ENCODE measurements at regions not wholly inside any gene's neighbourhood (a gene's known extent, or its start where the extent isn't known, plus 50 kb on each side); places are given as distances from the start of the nearest gene placed in this dataset.

DNA sequence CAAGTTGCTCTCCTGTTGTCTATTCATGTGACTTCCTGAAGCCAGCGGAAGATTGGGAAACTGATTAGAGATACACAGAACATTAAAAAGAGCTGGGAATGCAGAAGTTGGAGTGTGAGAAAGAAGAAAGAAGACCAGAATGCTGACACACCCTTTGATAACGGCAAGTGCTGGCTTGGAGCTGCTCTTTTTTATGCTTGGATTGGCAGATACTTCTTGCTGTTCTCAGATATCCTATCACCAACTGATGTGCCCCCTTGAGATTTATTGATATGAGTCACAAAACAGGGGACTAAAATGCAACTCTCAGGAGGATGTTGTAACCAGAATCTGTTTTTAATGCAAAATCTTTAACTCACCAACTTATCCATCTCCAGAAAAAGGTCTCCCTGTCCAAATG, 56.0 kb upstream of the ASTN2 start (continued):
- no peak for TF ChIP-seq ETS1 (IDR thresholded peaks at IDR 0.05)
- TF ChIP-seq NANOG (IDR thresholded peaks at IDR 0.05; ENCODE audit: borderline replicate concordance): no peak
- TF ChIP-seq EZH2phosphoT487 (IDR thresholded peaks at IDR 0.05; ENCODE audit: unreplicated experiment): no peak
- TF ChIP-seq EZH2 (IDR thresholded peaks at IDR 0.05; ENCODE audit: low read depth, unreplicated experiment): no peak

GRCh38 chr9:117470455-117470854, 55.6 kb upstream of the ASTN2 start:
- ATAC-seq (no peak), DNase-seq (ENCODE audit: low spot score) (no peak)
- Histone ChIP-seq H3K27ac (ENCODE audit: low read depth) (no peak overlapping the region), H2AFZ (peak overlapping the region; percentile 18), H3F3A (replicated peaks; ENCODE audit: low read depth) (no peaks in the 10 kb centered on the region), H3K36me3 (ENCODE audit: insufficient read depth) (no peaks in the 10 kb centered on the region), H3K4me2 (no peak overlapping the region), H3K27me3 (ENCODE audit: insufficient read depth) (no peaks in the 10 kb centered on the region), H3K79me2 (replicated peaks; ENCODE audit: insufficient read depth) (no peaks in the 10 kb centered on the region), H3K9me2 (ENCODE audit: insufficient read depth) (no peaks in the 10 kb centered on the region), H3K4me3 (no peak overlapping the region), H4K20me1 (replicated peaks; ENCODE audit: insufficient read depth) (no peaks in the 10 kb centered on the region), H3K4me1 (ENCODE audit: insufficient read depth) (no peaks in the 10 kb centered on the region)
- H3K4me1 Mint-ChIP-seq: no peaks in the 10 kb centered on the region
- peaks cover 2% of the 10 kb centered on the region for H3K27me3 Mint-ChIP-seq (ENCODE audit: insufficient read depth, low read depth, poor library complexity)
- TF ChIP-seq EZH2 (IDR thresholded peaks at IDR 0.05; ENCODE audit: low read depth, unreplicated experiment) (no peak), STAT1 (IDR thresholded peaks at IDR 0.05; ENCODE audit: unreplicated experiment) (no peak), CREB1 (CRISPR knock-in tag; IDR thresholded peaks at IDR 0.05; ENCODE audit: low read depth) (no peak), ZNF331 (CRISPR knock-in tag; IDR thresholded peaks at IDR 0.05; ENCODE audit: low read depth) (no peak)
- H3K36me3 Mint-ChIP-seq (ENCODE audit: low read depth): no peaks in the 10 kb centered on the region
- H3K4me3 Mint-ChIP-seq: no peak overlapping the region
- no peak overlapping the region for H3K27ac Mint-ChIP-seq
- no peaks in the 10 kb centered on the region for H3K9me3 Mint-ChIP-seq

GRCh38 chr9:117466111-117466510, 51.3 kb upstream of the ASTN2 start:
- Mint-ChIP-seq H3K9me3 (no peaks in the 10 kb centered on the region), H3K4me1 (no peaks in the 10 kb centered on the region), H3K4me3 (no peak overlapping the region), H3K27me3 (ENCODE audit: insufficient read depth, low read depth, poor library complexity) (peaks cover 3% of the 10 kb centered on the region), H3K27ac (no peak overlapping the region), H3K36me3 (ENCODE audit: low read depth) (no peaks in the 10 kb centered on the region)
- Histone ChIP-seq H3K36me3 (ENCODE audit: insufficient read depth) (no peaks in the 10 kb centered on the region), H3K27ac (ENCODE audit: low read depth) (no peak overlapping the region), H4K20me1 (replicated peaks; ENCODE audit: insufficient read depth) (no peaks in the 10 kb centered on the region), H3K9me2 (ENCODE audit: insufficient read depth) (no peaks in the 10 kb centered on the region), H3K4me3 (no peak overlapping the region), H3K4me2 (no peak overlapping the region), H3K79me2 (replicated peaks; ENCODE audit: insufficient read depth) (no peaks in the 10 kb centered on the region), H3F3A (replicated peaks; ENCODE audit: low read depth) (no peaks in the 10 kb centered on the region), H3K27me3 (ENCODE audit: insufficient read depth) (no peaks in the 10 kb centered on the region), H3K4me1 (ENCODE audit: insufficient read depth) (no peaks in the 10 kb centered on the region), H2AFZ (no peak overlapping the region; the same call in 1 of the 2 replicates)
- DNase-seq (ENCODE audit: low spot score) (no peak), ATAC-seq (no peak)
- no peak for TF ChIP-seq ZNF331 (CRISPR knock-in tag; IDR thresholded peaks at IDR 0.05; ENCODE audit: low read depth)
- TF ChIP-seq, protein P1, sequence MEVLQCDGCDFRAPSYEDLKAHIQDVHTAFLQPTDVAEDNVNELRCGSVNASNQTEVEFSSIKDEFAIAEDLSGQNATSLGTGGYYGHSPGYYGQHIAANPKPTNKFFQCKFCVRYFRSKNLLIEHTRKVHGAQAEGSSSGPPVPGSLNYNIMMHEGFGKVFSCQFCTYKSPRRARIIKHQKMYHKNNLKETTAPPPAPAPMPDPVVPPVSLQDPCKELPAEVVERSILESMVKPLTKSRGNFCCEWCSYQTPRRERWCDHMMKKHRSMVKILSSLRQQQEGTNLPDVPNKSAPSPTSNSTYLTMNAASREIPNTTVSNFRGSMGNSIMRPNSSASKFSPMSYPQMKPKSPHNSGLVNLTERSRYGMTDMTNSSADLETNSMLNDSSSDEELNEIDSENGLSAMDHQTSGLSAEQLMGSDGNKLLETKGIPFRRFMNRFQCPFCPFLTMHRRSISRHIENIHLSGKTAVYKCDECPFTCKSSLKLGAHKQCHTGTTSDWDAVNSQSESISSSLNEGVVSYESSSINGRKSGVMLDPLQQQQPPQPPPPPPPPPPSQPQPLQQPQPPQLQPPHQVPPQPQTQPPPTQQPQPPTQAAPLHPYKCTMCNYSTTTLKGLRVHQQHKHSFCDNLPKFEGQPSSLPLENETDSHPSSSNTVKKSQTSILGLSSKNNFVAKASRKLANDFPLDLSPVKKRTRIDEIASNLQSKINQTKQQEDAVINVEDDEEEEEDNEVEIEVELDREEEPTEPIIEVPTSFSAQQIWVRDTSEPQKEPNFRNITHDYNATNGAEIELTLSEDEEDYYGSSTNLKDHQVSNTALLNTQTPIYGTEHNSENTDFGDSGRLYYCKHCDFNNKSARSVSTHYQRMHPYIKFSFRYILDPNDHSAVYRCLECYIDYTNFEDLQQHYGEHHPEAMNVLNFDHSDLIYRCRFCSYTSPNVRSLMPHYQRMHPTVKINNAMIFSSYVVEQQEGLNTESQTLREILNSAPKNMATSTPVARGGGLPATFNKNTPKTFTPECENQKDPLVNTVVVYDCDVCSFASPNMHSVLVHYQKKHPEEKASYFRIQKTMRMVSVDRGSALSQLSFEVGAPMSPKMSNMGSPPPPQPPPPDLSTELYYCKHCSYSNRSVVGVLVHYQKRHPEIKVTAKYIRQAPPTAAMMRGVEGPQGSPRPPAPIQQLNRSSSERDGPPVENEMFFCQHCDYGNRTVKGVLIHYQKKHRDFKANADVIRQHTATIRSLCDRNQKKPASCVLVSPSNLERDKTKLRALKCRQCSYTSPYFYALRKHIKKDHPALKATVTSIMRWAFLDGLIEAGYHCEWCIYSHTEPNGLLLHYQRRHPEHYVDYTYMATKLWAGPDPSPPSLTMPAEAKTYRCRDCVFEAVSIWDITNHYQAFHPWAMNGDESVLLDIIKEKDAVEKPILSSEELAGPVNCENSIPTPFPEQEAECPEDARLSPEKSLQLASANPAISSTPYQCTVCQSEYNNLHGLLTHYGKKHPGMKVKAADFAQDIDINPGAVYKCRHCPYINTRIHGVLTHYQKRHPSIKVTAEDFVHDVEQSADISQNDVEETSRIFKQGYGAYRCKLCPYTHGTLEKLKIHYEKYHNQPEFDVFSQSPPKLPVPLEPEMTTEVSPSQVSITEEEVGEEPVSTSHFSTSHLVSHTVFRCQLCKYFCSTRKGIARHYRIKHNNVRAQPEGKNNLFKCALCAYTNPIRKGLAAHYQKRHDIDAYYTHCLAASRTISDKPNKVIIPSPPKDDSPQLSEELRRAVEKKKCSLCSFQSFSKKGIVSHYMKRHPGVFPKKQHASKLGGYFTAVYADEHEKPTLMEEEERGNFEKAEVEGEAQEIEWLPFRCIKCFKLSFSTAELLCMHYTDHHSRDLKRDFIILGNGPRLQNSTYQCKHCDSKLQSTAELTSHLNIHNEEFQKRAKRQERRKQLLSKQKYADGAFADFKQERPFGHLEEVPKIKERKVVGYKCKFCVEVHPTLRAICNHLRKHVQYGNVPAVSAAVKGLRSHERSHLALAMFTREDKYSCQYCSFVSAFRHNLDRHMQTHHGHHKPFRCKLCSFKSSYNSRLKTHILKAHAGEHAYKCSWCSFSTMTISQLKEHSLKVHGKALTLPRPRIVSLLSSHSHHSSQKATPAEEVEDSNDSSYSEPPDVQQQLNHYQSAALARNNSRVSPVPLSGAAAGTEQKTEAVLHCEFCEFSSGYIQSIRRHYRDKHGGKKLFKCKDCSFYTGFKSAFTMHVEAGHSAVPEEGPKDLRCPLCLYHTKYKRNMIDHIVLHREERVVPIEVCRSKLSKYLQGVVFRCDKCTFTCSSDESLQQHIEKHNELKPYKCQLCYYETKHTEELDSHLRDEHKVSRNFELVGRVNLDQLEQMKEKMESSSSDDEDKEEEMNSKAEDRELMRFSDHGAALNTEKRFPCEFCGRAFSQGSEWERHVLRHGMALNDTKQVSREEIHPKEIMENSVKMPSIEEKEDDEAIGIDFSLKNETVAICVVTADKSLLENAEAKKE (CRISPR knock-in tag; IDR thresholded peaks at IDR 0.05): no peak
- no peak for TF ChIP-seq STAT1 (IDR thresholded peaks at IDR 0.05; ENCODE audit: unreplicated experiment)
- TF ChIP-seq REST (IDR thresholded peaks at IDR 0.05; ENCODE audit: unreplicated experiment): no peak
